ENCODE measurements at regions not wholly inside any gene's neighbourhood (a gene's known extent, or its start where the extent isn't known, plus 50 kb on each side); places are given as distances from the start of the nearest gene placed in this dataset.
"Not testable (repeated sequence)": the region's sequence is repeated elsewhere in the genome, so short reads cannot be mapped to it uniquely, and the experiment has no call there.

DNA sequence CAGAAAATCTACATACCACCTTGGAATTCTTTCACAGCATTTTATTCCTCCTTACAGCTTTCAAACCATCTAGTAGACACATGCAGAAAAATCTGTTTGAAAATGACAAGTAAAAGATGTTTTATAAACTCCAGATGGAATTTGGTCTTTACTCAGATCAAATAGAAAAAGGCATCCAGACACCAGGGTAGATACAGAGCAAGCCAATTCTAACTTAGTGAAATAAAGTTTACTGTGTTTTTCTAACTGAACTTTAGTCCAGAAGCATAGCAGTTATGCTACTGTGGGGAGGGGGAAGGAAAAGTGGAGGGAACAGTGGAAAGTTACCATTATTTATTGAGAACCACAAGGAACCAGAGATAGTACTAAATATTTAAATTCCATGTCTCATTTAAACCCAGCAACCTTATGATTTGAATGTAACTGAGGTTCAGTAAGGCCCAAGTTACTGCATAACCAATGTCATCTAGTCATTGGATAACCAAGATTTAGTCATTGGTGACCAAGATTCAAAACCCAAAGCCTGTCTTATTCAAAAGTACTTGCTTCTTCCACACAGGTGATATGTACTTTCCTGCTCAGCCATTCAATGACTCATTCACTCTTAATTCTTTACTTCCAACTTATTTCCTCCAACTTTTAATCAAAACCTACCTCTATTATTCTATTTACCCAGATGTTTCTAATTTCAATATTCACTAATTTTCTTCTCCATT is 57.7 kb downstream of the RAD51AP2 start:
- DNase-seq (ENCODE audit: low read depth in 2 of 2, low spot score in 1 of 2) = no peak

GRCh38 chr2:17455343-17455742 is 62.9 kb downstream of the RAD51AP2 start:
- no peak for DNase-seq (ENCODE audit: low read depth in 2 of 2, low spot score in 1 of 2)

GRCh38 chr2:17446191-17446590 is 72.0 kb downstream of the RAD51AP2 start:
- DNase-seq (ENCODE audit: low read depth in 2 of 2, low spot score in 1 of 2) = not testable (repeated sequence)

- no peak for DNase-seq (ENCODE audit: low read depth in 2 of 2, low spot score in 1 of 2)
Observed at GRCh38 chr2:17445744-17446143, 72.5 kb downstream of the RAD51AP2 start.

GRCh38 chr2:17442334-17442733 is 75.9 kb downstream of the RAD51AP2 start:
- no peak for DNase-seq (ENCODE audit: low read depth in 2 of 2, low spot score in 1 of 2)

DNA sequence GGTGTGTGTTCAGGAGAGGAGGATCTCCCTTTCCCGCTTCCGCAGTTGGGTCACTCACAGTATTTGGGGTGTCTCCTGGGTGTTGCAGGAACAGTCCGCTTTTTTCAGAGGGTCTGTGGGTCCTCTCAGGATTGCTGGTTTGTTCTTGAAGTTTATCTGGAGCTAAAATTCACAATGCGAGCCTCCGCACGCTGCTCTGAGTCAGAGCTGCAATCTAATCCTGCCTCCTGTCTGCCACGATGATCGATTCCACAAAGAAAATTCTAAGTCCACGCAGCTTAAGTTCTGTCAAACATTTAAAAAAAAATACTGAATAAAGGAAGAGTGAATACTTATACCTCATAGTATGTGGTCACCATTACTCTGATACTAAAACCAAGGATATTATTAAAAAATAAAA is 76.5 kb downstream of the RAD51AP2 start:
- DNase-seq (ENCODE audit: low read depth in 2 of 2, low spot score in 1 of 2) = no peak

DNA sequence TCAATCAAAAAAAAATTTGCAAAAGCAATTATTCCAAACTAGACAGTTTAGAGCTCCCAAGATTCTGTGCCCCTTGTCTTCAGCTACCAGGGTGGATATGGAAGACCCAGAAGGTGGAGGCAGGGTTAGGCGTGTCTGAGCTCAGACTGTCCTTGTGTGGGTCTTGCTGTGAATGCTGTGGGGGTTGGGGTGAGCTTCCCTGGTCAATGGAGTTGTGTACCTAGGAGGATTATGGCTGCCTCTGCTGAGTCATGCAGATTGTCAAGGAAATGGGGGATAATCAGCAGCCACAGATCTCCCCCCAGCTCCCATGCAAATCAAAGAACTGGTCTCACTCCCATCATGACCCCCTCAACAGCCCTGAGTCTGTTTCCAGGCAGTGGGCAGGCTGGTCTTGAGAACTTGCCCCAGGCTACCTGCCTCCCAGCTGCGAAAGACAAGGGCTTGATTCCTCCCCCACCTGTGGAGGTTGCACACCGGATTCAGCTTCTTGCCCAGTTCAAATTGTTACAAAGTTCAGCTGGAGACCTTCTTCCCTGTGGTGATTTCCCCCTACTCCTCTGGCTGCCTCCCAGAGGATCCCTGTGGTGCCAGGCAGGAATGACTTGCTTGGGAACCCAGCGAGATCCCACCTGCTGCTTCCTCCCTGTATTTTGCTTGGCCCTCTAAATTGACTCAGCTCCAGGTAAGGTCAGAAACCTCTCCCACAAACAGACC is 77.0 kb downstream of the RAD51AP2 start:
- DNase-seq (ENCODE audit: low read depth in 2 of 2, low spot score in 1 of 2) = no peak

DNA sequence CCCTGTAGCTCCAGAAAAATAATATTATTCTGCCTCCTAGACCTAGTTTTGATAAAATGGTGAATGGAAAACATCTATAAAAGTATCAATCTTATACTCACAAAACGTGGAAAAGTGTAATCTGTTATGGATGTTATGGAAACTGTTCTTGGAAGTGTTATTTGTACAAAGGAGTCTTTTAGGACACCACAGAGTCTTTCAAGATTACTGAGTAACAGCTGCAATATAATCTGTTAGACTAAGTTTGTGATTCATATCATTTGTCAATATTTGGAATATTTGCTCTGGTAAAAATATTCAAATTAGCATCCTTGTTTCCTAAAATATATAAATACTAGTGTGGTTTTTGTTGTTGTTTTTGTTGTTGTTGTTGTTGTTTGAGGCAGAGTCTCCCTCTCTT is 87.9 kb downstream of the RAD51AP2 start:
- DNase-seq (ENCODE audit: low read depth in 2 of 2, low spot score in 1 of 2) = no peak

DNA sequence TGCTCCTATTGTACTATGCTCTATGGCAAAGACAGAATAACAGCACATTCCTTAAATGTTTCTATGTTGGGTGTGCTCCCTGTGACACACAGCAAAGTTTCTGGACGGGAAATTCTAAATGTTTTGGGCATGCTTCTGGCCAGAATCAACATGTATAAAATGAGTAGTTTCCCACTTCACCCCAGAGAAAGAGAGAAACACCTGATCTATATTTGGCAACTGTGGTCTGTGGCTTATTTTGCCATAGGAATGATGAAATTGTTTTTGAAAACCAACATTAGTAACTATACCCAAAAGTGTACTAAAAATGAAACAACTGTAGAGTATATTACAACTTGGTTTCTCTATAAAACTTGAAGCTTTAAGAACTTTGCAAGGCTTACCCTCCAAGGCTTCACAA is 89.1 kb downstream of the RAD51AP2 start:
- no peak for DNase-seq (ENCODE audit: low read depth in 2 of 2, low spot score in 1 of 2)

DNA sequence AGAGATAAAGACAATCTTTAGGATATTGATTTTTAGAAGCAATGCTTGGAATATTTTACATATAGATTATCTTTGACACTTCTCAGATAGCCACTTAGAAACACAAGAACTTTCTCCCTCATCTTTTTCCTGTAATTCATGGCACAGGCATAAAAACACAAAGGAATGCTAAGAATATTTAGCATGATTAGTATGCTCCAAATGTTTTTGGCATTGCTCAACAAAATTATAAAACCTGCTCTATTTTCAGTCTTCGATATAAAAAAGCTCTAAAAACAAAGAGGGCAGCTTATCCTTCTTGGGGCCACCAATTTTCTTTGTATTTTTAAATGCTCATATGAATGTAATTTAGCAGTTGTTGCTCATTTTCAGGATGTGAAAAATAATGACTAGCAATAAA is 90.8 kb downstream of the RAD51AP2 start:
- no peak for DNase-seq (ENCODE audit: low read depth in 2 of 2, low spot score in 1 of 2)

DNA sequence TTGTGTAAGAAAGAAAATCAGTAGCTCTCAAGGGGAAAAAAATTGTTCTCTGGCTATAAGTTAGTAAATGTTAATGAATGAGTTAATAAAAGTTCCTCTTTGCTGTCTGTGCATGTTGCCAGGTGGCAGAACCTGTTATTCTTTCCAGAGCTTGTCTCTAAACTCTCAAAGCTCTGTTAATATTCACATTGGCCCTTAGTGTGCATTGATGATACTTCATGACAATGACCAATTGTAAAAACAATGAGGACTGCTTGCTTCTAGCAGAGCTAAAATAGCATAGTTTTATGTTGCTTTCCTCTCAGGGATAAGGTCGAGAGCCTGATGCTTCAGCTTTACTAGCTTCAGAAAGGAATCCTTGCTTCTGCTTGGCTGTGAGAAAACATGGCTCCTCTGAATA is 91.5 kb downstream of the RAD51AP2 start:
- no peak for DNase-seq (ENCODE audit: low read depth in 2 of 2, low spot score in 1 of 2)

GRCh38 chr2:17422061-17422460 is 96.2 kb downstream of the RAD51AP2 start:
- DNase-seq (ENCODE audit: low read depth in 2 of 2, low spot score in 1 of 2) = no peak

DNA sequence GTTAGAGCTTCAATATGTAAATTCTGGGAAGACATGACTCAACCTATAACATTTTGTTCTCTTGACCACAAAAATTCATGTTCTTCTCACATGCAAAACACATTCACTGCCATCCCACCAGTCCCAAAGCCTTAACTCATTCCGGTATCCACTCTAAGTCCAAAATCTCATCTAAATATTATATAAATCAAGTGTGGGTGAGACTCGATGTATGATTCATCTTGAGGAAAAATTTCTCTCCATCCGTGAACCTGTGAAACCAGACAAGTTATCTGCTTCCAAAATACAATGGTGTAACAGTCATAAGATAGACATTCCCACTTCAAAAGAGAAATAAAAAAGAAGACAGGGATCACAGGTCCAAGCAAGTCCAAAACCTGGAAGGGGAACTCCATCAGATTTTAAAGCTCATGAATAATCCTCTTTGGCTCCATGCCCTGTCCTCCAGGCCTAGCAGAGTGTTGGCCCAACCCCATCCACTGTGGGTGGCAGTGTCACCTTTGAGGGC is 101.3 kb downstream of the RAD51AP2 start:
- DNase-seq (ENCODE audit: low read depth in 2 of 2, low spot score in 1 of 2) = no peak

- DNase-seq (ENCODE audit: low read depth in 2 of 2, low spot score in 1 of 2) = no peak
Observed at GRCh38 chr2:17413036-17413435, 105.2 kb downstream of the RAD51AP2 start.

- no peak for DNase-seq (ENCODE audit: low read depth in 2 of 2, low spot score in 1 of 2)
Observed at GRCh38 chr2:17401096-17401495, 117.1 kb downstream of the RAD51AP2 start.

GRCh38 chr2:17398770-17399169 is 119.5 kb downstream of the RAD51AP2 start:
- DNase-seq (ENCODE audit: low read depth in 2 of 2, low spot score in 1 of 2) = no peak

DNA sequence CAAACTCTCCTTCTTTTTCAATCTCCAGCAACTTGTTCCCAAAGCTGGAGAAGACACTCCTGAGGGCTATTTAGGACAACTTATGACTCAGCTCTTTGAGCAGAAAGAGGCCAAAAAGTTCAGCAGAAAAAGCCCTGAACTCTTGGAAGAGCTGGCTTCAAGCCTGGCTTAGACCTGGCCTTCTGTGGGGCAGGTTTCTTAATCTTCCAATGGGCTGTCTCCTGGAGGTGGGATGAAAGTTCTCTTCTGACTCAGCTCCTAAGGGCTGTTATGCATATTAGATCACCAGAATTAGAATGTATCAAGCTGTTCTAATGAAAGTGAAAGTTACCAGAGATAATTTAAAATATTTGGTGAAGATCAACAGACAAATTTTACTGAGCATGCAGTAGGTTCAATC is 129.4 kb downstream of the RAD51AP2 start:
- DNase-seq (ENCODE audit: low read depth in 2 of 2, low spot score in 1 of 2) = no peak

DNA sequence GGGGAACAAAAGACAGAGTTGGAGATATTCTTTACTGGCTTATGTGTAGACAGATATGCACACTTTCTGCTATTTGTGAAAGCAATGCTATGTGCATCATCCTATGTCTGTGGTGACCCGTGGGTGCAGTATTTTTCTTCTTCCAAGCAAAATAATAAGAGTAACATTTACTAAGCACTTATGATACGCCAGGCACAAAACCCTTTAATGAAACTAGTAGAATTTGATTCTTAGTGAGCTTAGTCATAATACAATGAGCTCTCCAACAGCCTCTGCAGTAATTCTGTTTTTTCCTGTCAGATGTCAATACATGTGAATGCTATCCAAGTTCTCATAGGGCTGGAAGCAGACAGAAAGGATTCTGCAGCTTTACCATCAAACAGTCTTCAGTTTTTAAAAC is 130.6 kb downstream of the RAD51AP2 start:
- DNase-seq (ENCODE audit: low read depth in 2 of 2, low spot score in 1 of 2) = no peak

DNA sequence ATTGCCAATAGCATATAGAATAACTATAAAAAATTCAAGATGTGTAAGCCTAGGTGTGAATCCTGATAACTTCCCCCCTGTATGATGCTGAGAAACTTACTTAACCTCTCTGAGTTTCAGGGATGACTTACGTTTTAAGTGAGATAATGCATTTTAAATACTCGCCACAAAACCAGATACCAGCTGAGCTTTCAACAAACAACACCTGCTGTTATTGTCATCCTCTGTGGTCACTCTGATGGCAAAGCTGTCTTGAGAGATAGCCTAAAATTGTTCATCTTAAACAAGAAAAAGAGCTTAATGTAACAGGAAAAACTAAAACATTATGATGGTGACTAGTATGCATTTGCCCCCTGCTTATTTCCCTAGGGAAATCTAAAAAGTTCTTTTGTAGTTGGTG is 131.5 kb downstream of the RAD51AP2 start:
- DNase-seq (ENCODE audit: low read depth in 2 of 2, low spot score in 1 of 2) = no peak

DNA sequence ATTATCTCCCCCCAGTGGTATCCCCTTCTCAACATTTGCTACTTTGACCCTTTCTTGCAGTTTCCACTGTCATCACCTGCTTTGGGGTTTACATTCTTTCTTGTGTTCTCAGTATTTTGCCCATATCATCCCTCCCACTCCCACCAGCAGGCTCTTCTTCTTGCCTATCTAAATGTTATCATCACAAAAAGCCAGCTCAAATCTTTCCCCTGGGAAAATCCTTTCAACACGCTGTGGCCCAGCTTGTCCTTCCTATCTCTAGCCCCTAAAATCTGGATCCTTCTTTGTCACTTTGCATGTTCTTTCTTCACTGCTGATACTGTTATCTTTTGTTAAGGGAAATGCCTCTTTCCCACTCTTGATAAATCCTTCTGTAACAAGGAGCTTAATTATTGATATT is 138.2 kb downstream of the RAD51AP2 start:
- no peak for DNase-seq (ENCODE audit: low read depth in 2 of 2, low spot score in 1 of 2)

- no peak for DNase-seq (ENCODE audit: low read depth in 2 of 2, low spot score in 1 of 2)
Observed at GRCh38 chr2:17375262-17375661, 143.0 kb downstream of the RAD51AP2 start.

DNA sequence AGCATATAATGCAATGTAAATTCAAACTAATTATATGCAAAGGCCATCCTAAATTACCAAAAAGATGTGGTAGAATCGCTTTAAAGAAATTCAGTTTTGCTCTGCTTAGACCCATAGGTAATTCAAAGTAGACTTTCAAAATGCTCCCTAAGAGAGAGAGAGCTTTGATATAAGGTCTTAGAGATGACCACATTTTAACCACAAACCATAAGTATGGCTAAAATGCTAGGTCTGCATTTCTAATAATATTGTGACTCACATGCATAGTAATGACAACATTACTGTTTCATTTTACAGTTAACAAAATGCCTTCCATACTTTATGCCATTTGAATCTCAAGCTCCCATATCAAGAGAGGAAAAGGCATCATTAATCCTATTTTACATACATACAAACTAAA is 144.5 kb downstream of the RAD51AP2 start:
- no peak for DNase-seq (ENCODE audit: low read depth in 2 of 2, low spot score in 1 of 2)

- no peak for DNase-seq (ENCODE audit: low read depth in 2 of 2, low spot score in 1 of 2)
Observed at GRCh38 chr2:17373041-17373440, 145.2 kb downstream of the RAD51AP2 start.
